Coronary artery (tissue), 2 donors: ENCODE measurements at regions not wholly inside any gene's neighbourhood (a gene's known extent, or its start where the extent isn't known, plus 50 kb on each side); places are given as distances from the start of the nearest gene placed in this dataset.

Source experiments
- DNase-seq: peaks from one replicate; pipeline ENCODE4 v3.0.0-alpha.2; 2017; ENCODE audit warnings: low spot score
- H3K27ac ChIP-seq, 2 donors: fragments of 200-600 bp; sonication (generic); one replicate each; pipeline ENCODE4 v1.5.1; 2016 to 2019
- H3K4me3 ChIP-seq: fragments of 200-600 bp; sonication (generic); 2 replicates; pipeline ENCODE4 v1.5.1; 2016; ENCODE audit warnings: mild to moderate bottlenecking, moderate library complexity
- TF ChIP-seq, protein P1 (sequence below): fragments of 200-600 bp; sonication (generic); IDR thresholded peaks from one replicate; pipeline ENCODE4 v1.5.1; 2019; ENCODE audit warnings: antibody characterized with exemption

DNA sequence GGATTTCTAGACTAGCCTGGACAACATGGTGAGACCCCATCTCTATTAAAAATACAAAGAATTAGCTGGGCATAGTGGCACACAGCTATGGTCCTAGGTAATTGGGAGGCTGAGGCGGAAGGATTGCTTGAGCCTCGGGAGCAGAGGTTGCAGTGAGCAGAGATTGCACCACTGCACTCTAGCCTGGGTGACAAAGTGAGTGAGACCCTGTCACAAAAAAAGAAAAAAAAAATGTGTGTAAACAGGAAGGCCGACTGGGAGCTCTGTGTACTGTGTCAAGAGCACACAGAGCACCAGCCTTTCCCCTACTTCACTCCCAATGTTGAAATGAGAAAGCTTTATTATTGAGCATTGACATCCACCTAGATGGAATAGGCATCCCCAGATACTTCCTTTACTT lies 681.7 kb upstream of the FSHR start:
- no peak for DNase-seq
- no peak overlapping the region for H3K4me3 ChIP-seq
- TF ChIP-seq, protein P1, sequence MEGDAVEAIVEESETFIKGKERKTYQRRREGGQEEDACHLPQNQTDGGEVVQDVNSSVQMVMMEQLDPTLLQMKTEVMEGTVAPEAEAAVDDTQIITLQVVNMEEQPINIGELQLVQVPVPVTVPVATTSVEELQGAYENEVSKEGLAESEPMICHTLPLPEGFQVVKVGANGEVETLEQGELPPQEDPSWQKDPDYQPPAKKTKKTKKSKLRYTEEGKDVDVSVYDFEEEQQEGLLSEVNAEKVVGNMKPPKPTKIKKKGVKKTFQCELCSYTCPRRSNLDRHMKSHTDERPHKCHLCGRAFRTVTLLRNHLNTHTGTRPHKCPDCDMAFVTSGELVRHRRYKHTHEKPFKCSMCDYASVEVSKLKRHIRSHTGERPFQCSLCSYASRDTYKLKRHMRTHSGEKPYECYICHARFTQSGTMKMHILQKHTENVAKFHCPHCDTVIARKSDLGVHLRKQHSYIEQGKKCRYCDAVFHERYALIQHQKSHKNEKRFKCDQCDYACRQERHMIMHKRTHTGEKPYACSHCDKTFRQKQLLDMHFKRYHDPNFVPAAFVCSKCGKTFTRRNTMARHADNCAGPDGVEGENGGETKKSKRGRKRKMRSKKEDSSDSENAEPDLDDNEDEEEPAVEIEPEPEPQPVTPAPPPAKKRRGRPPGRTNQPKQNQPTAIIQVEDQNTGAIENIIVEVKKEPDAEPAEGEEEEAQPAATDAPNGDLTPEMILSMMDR, result no peak
- H3K27ac ChIP-seq, result no peak overlapping the region

DNA sequence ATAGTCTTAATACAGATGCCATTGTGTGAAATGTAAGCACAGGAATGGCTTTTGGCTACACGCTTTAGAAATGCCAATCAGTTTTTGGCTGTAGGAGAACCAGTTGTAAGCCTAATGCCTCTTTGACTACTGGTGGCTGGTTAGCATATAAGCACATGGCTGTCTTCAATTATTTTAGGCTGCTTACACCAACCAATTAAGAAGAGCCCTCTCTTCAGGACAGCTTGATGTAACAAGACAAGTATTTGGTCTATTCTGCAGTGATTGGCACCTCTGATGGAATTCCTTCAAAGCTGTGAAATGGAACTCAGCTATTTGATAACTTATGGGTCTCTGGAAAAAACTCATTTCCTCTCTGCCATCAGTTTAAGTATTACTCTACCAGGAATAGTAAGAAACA lies 680.1 kb upstream of the FSHR start:
- H3K27ac ChIP-seq, result no peak overlapping the region
- no peak overlapping the region for H3K4me3 ChIP-seq
- TF ChIP-seq, protein P1, result no peak
- no peak for DNase-seq

DNA sequence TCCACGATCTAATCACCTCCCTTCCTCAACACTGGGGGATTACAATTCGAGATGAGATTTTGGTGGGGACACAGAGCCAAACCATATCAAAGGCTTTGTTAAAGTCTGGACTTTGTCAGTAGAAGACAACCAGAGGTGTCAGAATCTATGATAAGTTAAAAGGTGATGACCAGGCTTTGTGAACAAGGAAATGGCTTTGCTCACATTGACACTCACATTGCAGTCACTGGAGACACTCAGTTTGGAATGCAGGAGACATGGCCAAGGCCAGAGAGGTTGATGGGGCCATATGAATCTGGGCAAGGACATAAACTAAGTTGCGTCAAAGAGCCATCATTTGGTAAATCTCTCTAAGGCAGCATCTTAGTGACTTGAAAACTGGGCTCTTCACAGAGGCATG lies 678.2 kb upstream of the FSHR start:
- H3K27ac ChIP-seq, result no peak overlapping the region

DNA sequence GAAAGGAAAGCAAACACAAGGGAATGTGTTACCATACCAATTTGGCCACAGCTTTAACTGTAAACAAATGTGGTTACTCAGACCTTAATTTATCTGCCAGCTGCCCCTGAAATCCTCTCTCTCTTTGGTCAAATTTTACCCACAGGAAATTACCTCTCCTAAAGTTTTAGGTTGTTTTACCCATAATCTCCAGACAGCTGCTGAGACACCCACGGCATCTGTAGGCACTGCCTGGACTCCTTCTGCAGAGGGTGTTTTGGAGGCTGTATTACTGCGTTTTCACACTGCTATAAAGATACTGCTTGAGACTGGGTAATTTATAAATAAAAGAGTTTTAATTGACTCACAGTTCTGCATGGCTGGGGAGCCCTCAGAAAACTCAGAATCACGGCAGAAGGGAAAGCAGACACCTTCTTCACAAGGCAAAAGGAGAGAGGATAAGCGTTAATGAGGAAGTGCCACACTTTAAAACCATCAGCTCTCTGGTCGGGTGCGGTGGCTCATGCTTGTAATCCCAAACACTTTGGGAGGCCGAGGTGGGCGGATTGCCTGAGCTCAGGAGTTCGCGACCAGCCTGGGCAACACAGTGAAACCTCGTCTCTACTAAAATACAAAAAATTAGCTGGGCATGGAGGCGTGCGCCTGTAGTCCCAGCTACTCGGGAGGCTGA lies 677.5 kb upstream of the FSHR start:
- no peak for DNase-seq
- TF ChIP-seq, protein P1, result no peak
- Histone ChIP-seq H3K27ac (no peak overlapping the region), H3K4me3 (no peak overlapping the region)

More for the DNA sequence above, 678.2 kb upstream of the FSHR start:
- DNase-seq, result no peak
- H3K4me3 ChIP-seq, result no peak overlapping the region
- TF ChIP-seq, protein P1, result no peak

DNA sequence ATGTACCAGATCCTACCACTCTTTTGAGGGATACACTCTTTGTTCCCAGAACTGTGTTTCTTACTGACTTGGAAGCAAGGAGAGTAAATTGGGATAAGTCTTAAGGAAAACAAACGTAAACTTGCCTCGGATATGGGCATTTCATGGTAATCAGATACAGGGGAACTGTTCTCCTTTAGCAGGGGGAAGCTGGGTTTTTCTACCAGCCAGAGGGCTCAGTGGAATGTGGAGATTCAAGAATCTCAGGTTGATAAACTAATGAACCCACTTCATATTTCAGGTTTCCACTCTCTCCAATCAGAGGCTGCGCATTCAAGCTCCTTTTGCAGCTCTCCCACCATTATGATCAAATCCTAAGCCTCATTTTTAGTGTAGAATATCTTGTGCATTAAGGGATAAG lies 676.5 kb upstream of the FSHR start:
- DNase-seq, result no peak
- TF ChIP-seq, protein P1, result no peak
- Histone ChIP-seq H3K4me3 (no peak overlapping the region), H3K27ac (no peak overlapping the region)

DNA sequence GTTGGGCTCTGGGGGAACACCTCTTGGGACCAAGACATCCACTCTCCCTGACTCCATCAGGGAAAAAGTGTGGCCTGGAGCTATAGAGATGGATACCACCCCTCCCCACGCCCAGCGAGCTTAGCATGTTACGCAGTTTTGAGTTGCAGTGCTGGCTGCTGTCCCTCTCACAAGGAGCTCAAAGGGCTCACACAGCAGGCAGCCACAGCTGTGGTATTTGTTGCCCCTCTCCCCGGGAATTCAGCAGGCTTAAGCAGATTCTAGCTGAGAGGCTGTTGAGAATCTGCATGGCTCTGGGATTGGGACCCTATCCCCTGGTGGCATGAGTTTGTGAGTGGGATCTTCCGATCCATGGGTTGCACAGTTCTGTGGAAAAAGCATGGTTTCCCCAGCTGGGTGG lies 673.1 kb upstream of the FSHR start:
- H3K4me3 ChIP-seq, result no peak overlapping the region
- no peak for DNase-seq
- H3K27ac ChIP-seq, result no peak overlapping the region
- TF ChIP-seq, protein P1, result no peak

DNA sequence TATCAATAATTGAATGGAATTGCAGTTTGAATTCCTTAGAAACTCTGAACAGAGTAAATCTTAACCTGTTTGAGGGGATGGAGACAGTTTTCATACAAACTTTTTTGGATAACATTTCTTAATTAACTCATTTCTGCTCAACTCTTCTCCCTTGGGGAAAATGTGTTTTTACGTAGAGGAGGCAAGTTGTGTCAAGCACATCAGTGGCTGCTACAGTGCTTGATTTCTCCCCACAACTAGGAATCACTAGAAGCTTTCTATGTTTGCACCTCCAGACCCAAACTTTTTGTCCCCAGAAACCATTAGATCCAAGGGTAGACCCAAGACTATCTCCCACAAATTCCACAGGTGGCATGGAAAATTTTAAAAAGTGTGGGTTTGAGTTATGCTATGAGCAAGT lies 658.9 kb upstream of the FSHR start:
- H3K27ac ChIP-seq, result no peak overlapping the region
- DNase-seq, result no peak
- TF ChIP-seq, protein P1, result no peak
- no peak overlapping the region for H3K4me3 ChIP-seq
